ENCODE measurements at regions not wholly inside any gene's neighbourhood (a gene's known extent, or its start where the extent isn't known, plus 50 kb on each side); places are given as distances from the start of the nearest gene placed in this dataset.
"Not testable (repeated sequence)": the region's sequence is repeated elsewhere in the genome, so short reads cannot be mapped to it uniquely, and the experiment has no call there.

- no peak for DNase-seq (ENCODE audit: low read depth in 2 of 3, low spot score in 1 of 3)
Measured at GRCh38 chr5:155114655-155115054, 101.1 kb downstream of the KIF4B start.

DNA sequence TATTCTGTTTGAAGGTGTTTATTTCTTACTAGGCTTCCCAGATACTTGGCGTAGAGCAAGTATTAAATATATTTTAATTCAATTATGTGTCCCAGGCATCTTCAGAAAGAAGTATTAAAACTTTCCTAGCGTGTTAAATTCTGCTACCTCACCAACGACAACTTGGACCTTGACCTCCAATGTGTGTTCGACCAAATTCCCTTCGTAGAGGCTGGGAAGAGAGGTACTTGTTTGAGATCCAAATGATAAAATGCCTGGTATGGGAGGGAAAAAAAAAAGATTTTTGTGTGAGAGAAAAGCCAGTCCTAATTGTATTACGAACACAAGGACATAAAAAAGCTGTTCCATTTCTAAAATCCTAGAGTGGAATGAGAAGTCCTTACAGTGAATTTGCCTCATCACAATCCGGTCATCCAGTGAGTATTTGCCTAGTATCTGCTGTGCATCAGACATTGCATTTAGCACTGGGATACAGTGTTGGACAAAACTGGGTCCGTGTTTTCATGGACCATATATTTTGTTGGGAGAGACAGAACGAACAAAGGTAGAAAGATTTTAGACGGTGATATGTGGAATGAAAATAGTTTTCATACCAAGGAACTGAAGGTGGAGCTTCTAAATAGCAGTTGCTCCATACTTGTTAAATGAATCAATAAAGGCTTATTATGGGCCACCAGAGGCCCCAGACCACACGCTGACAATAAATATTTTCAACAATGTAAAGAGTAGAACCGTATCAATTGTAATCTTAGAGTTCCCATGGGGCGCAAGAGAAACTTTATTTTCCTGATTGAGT lies 103.1 kb downstream of the KIF4B start:
- DNase-seq (ENCODE audit: low read depth in 2 of 3, low spot score in 1 of 3) = no peak

- DNase-seq (ENCODE audit: low read depth in 2 of 3, low spot score in 1 of 3) = no peak
Measured at GRCh38 chr5:155125551-155126095, 112.1 kb downstream of the KIF4B start.

DNA sequence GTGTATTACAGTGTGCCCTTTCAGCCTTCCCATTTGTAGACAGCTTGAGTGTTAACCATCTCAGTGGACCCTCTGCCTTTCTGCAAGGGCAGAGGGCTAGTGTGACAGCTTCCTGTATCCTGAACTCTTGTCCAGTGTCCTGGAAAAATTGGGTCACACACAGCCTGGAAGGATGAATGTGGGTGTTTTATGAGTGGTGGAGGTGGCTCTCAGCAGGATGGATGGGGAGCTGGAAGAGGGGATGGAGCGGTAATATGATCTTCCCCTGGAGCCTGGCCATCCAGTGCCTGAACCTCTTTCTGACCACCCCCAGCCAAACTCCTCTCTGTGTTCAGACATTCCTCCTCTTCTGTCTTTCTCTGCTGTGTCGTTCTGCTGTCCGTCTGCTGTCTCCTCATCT lies 113.0 kb downstream of the KIF4B start:
- no peak for DNase-seq (ENCODE audit: low read depth in 2 of 3, low spot score in 1 of 3)

GRCh38 chr5:155127552-155127951 lies 114.0 kb downstream of the KIF4B start:
- DNase-seq (ENCODE audit: low read depth in 2 of 3, low spot score in 1 of 3) = no peak

- no peak for DNase-seq (ENCODE audit: low read depth in 2 of 3, low spot score in 1 of 3)
Measured at GRCh38 chr5:155128786-155129512, 115.4 kb downstream of the KIF4B start.

DNA sequence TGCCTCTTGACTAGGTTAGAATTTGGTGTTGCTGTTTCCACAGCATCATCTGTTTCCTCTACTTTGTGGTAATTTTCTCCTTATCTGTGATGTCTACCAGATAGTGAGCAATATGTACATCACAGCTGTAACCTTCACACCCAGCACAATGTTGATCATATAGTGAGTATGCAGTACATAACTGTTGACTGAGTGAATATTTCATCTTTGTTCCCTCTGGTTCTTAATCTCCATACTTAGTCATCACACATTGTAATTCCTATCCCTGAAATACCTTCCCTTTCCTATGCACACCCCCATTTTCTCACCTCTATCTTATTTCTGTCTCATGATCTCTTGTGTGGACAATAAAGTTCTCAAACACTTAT lies 115.9 kb downstream of the KIF4B start:
- DNase-seq (ENCODE audit: low read depth in 2 of 3, low spot score in 1 of 3) = no peak

- DNase-seq (ENCODE audit: low read depth in 2 of 3, low spot score in 1 of 3) = no peak
Measured at GRCh38 chr5:155134130-155134529, 120.6 kb downstream of the KIF4B start.

GRCh38 chr5:155136216-155136850 lies 122.8 kb downstream of the KIF4B start:
- no peak for DNase-seq (ENCODE audit: low read depth in 2 of 3, low spot score in 1 of 3)

DNA sequence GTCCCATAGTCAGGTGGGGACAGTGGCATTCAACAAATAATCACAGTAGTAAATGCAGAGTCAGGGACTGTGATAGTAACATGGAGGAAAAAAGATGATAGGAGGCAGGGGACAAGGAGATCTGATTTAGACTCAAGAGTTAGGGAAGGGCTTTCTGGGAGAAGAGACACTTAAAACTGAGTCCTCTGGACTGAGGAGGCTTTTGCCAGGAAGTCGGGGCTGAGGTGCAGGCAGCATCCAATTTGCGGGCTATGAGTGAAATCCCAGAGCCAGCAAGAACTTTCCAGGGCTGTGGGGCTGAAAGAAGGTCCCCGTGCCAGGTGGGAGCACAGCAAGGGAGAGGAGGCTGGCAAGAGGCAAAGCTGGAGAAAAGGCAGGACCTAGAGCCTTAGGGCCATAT lies 124.1 kb downstream of the KIF4B start:
- no peak for DNase-seq (ENCODE audit: low read depth in 2 of 3, low spot score in 1 of 3)

GRCh38 chr5:155140646-155141045 lies 127.1 kb downstream of the KIF4B start:
- no peak for DNase-seq (ENCODE audit: low read depth in 2 of 3, low spot score in 1 of 3)

DNA sequence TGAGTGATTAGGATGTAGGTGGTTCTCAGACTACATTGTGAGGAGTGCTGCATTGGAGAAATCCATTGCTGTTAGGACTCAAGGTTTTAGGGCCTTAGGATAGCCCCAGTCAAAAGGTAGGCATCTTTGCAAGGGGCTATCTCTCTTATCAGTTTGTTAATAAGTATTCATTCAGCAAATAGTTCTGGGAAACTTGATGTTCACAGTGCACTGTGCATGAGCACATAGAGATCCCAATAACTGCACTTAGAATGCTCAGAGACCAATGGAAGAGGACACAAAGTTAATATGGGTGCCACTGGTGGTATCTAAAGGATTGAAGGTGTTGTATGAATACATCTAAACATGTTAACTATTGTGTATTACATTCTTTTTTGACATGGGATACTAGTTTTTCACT lies 131.4 kb downstream of the KIF4B start:
- no peak for DNase-seq (ENCODE audit: low read depth in 2 of 3, low spot score in 1 of 3)

DNA sequence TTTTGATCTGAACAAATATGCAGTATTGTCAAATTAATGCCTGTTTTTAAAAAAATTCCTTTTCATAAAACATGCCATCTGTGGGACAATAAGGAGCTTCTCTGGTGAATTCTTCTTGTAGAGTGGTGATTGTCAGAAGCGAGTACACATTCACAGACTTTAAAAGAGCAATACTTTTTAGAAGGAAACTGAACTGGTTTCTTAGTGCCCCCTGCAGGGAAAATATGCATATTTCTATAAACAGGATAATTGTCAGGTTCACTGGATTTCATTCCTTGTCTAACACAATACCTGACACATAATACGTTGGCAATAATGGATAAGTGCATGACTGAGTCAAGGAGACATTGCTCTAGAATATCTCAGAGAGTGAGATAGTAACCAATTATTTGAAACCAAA lies 133.7 kb downstream of the KIF4B start:
- no peak for DNase-seq (ENCODE audit: low read depth in 2 of 3, low spot score in 1 of 3)

DNA sequence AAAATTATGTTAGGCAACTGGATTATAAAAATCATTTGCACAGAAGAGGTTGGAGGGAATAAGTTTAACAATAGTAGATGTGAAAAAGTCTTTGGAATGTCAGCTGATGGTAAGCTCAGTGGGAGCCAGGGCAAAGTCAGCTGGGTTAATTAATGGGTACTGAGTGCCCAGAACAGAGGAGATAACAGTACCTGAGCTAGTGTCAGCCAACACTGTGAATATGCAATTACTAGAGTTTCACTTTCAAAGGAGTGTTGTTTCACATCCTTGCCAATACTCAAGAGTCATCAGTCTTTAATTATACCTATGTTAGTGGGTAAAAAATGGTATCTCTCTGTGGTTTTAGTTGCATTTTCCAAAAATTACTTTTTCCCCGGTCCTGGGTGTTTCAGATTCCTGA lies 135.1 kb downstream of the KIF4B start:
- no peak for DNase-seq (ENCODE audit: low read depth in 2 of 3, low spot score in 1 of 3)

GRCh38 chr5:155150012-155150411 lies 136.5 kb downstream of the KIF4B start:
- DNase-seq (ENCODE audit: low read depth in 2 of 3, low spot score in 1 of 3) = no peak

- DNase-seq (ENCODE audit: low read depth in 2 of 3, low spot score in 1 of 3) = no peak
Measured at GRCh38 chr5:155154973-155155372, 141.4 kb downstream of the KIF4B start.

DNA sequence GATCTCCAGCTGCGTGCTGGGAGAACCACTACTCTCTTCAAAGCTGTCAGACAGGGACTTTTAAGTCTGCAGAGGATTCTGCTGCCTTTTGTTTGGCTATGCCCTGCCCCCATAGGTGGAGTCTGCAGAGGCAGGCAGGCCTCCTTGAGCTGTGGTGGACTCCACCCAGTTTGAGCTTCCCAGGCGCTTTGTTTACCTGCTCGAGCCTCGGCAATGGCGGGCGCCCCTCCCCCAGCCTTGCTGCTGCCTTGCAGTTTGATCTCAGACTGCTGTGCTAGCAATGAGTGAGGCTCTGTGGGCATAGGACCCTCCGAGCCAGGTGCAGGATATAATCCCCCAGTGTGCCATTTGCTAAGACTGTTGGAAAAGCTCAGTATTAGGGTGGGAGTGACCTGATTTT lies 149.5 kb downstream of the KIF4B start:
- not testable (repeated sequence) for DNase-seq (ENCODE audit: low read depth in 2 of 3, low spot score in 1 of 3)

- DNase-seq (ENCODE audit: low read depth in 2 of 3, low spot score in 1 of 3) = no peak
Measured at GRCh38 chr5:155167736-155168135, 154.2 kb downstream of the KIF4B start.

DNA sequence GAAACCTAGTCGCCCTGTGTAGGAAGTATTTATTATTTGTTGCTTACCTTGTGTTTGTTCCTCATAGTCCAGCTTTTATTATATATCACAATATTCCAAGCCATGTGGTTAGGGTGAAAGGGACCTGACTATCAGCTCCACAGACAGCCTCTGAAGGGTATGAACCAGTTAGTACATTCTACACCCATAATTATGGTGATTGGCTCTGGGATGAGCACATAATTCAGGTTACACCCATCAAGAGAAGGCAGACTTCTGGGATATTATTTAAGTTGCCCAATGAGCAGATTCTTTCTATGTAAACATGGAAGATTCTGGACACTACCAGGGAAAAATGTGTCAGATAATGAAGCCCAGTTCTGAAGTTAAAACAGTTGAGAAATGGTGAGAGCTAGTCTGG lies 168.0 kb downstream of the KIF4B start:
- DNase-seq (ENCODE audit: low read depth in 2 of 3, low spot score in 1 of 3) = no peak

DNA sequence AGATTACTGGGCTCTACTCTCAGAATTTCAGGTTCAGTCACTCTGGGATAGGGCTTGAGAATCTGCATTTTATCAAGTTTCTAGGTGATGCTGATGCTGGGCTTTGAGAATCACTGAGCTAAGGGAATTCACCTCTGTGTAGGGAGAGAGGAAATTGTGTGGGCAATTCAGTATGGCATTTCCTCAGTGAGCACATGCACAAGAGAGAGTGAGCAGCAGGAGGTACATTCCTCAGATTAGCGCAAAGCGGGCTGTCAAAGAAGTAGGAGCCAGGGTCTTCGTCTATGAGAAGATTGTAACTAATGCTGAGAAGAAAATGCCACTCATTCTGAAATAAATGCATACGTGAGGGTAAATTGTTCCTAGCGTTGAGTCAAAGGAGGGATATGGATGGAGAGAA lies 175.9 kb downstream of the KIF4B start:
- DNase-seq (ENCODE audit: low read depth in 2 of 3, low spot score in 1 of 3) = no peak

- DNase-seq (ENCODE audit: low read depth in 2 of 3, low spot score in 1 of 3) = no peak
Measured at GRCh38 chr5:155189981-155190380, 176.4 kb downstream of the KIF4B start.

DNA sequence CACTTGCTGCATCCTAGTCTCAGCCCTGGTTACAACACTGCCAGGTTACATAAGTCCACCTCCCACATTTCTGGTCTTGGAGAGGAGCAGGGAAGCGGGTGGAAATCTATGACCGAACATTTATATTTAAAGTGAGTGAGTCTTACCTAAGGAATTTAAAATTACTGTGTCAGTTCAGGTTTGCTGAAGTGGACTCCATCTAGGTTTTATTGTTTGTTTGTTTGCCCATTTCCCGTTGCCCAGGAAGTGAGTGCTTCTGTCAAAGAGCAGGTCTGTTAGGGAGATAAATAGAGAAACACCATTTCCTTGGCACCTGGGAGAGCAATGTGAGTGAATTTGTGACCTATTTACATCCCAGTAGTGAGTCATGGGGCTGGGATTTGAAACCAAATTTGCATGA lies 179.5 kb downstream of the KIF4B start:
- DNase-seq (ENCODE audit: low read depth in 2 of 3, low spot score in 1 of 3) = no peak

Measured in stimulated activated CD4-positive, alpha-beta T cell treated with anti-CD3 and anti-CD28 coated beads, Interleukin-12 subunit alpha, Interleukin-12 subunit beta, amount 100 ng/mL, for 48 hours (primary cell).